Lower lobe of right lung (tissue), 2 donors: ENCODE measurements at regions not wholly inside any gene's neighbourhood (a gene's known extent, or its start where the extent isn't known, plus 50 kb on each side); places are given as distances from the start of the nearest gene placed in this dataset.

Source experiments
- ATAC-seq, 2 donors: fragments of 200-7000 bp; cut with Tn5 transposase; one replicate each; pipeline ENCODE4 v1.9.1; 2020 to 2022; ENCODE audit warnings: mild to moderate bottlenecking in 2 of 2, moderate library complexity in 2 of 2
- DNase-seq: peaks from one replicate; pipeline ENCODE4 v3.0.0-alpha.2; 2020
- H3K27ac ChIP-seq: fragments of 200-600 bp; one replicate; pipeline ENCODE4 v1.8.0; 2022
- H3K27me3 ChIP-seq: fragments of 200-600 bp; one replicate; pipeline ENCODE4 v1.8.0; 2022; ENCODE audit warnings: low read depth
- H3K36me3 ChIP-seq: fragments of 200-600 bp; one replicate; pipeline ENCODE4 v1.8.0; 2022; ENCODE audit warnings: mild to moderate bottlenecking
- H3K4me1 ChIP-seq: fragments of 200-600 bp; one replicate; pipeline ENCODE4 v1.8.0; 2022
- H3K4me3 ChIP-seq: fragments of 200-600 bp; one replicate; pipeline ENCODE4 v1.8.0; 2022; ENCODE audit warnings: mild to moderate bottlenecking
- H3K9me3 ChIP-seq: fragments of 200-600 bp; one replicate; pipeline ENCODE4 v1.8.0; 2022
- intact Hi-C: fragments of 100-400 bp; cut with DNase I; formaldehyde crosslinking; loops from one replicate; pipeline ENCODE4 v1.11.0; 2022
- TF ChIP-seq, protein P1 (sequence below): fragments of 200-600 bp; IDR thresholded peaks from one replicate; pipeline ENCODE4 v1.8.0; 2022; ENCODE audit warnings: antibody characterized with exemption, mild to moderate bottlenecking
- donor health status: DM: no; HTN: yes; CAD: no; lungs with severe emphysema.

DNA sequence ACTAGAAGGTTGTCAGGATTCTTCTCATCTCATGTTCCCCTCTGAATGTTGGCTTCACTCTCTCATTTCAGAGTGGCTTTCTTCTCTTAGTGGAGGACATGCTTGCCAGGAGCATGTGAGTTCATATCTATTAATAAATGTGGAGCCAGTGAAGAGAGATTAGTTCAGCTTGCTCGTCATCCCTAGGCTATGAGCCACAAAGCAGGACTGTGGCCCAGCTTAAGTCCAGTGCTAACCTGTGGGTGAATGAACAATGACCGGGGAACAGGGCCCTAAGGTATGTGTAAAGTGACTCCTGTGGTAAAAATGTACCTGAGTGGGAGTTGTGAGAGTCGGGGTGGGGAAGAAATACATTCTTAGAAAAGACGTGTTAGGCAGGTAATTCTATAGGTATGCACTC lies 96.9 kb upstream of the TBL1XR1 start:
- H3K9me3 ChIP-seq = no peaks in the 10 kb centered on the region
- no peaks in the 10 kb centered on the region for H3K4me1 ChIP-seq
- TF ChIP-seq, protein P1, sequence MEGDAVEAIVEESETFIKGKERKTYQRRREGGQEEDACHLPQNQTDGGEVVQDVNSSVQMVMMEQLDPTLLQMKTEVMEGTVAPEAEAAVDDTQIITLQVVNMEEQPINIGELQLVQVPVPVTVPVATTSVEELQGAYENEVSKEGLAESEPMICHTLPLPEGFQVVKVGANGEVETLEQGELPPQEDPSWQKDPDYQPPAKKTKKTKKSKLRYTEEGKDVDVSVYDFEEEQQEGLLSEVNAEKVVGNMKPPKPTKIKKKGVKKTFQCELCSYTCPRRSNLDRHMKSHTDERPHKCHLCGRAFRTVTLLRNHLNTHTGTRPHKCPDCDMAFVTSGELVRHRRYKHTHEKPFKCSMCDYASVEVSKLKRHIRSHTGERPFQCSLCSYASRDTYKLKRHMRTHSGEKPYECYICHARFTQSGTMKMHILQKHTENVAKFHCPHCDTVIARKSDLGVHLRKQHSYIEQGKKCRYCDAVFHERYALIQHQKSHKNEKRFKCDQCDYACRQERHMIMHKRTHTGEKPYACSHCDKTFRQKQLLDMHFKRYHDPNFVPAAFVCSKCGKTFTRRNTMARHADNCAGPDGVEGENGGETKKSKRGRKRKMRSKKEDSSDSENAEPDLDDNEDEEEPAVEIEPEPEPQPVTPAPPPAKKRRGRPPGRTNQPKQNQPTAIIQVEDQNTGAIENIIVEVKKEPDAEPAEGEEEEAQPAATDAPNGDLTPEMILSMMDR = no peak
- intact Hi-C loops = no loop called here
- H3K27ac ChIP-seq = no peak overlapping the region
- ATAC-seq (peak; percentile 45 to 60), DNase-seq (no peak)
- H3K36me3 ChIP-seq = no peaks in the 10 kb centered on the region
- no peak overlapping the region for H3K4me3 ChIP-seq
- H3K27me3 ChIP-seq = no peaks in the 10 kb centered on the region

DNA sequence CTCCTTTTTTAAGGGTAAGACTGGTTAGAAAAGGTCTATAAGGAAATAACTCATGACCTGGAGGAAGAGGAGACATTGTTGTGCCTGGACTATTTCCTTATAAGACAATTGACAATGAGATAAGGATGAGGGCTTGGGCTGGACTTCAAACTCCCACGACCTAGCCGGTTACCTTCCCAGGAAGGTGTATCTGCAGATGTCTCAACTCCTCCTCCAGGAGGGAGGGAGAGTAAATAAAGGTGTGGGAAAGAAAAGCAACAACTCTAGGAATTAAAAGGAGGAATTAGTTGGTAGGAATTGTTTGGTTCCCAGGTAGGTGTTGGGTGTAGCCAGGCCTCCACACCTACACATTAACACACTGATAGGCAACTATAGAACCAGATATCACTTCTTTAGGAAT lies 97.8 kb upstream of the TBL1XR1 start:
- H3K36me3 ChIP-seq = no peaks in the 10 kb centered on the region
- no peak overlapping the region for H3K4me3 ChIP-seq
- H3K4me1 ChIP-seq = peaks cover 4% of the 10 kb centered on the region
- no peaks in the 10 kb centered on the region for H3K27me3 ChIP-seq
- intact Hi-C loops = no loop called here
- DNase-seq (no peak), ATAC-seq (no peak)
- H3K9me3 ChIP-seq = no peaks in the 10 kb centered on the region
- no peak overlapping the region for H3K27ac ChIP-seq
- TF ChIP-seq, protein P1 = no peak

DNA sequence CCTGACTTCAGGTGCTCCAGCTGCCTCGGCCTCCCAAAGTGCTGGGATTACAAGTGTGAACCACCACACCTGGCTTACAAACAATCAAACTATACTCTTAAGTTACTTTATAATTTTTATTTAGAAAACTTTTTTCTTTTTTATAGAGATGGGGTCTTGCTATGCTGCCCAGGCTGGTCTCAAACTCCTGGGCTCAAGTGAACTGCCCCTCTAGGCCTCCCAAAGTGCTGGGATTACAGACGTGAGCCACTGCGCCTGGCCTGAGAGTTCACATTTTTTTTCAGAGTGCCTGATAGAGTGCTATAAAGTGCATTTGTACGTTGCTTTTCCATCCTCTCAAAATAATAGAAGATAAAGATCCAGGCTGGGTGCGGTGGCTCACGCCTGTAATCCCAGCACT lies 102.0 kb upstream of the TBL1XR1 start:
- Histone ChIP-seq H3K4me3 (no peak overlapping the region), H3K9me3 (no peaks in the 10 kb centered on the region), H3K4me1 (peaks cover 10% of the 10 kb centered on the region), H3K27me3 (no peaks in the 10 kb centered on the region), H3K27ac (no peak overlapping the region), H3K36me3 (no peaks in the 10 kb centered on the region)
- ATAC-seq (no peak), DNase-seq (no peak)
- TF ChIP-seq, protein P1 = no peak
- intact Hi-C loops = no loop called here

DNA sequence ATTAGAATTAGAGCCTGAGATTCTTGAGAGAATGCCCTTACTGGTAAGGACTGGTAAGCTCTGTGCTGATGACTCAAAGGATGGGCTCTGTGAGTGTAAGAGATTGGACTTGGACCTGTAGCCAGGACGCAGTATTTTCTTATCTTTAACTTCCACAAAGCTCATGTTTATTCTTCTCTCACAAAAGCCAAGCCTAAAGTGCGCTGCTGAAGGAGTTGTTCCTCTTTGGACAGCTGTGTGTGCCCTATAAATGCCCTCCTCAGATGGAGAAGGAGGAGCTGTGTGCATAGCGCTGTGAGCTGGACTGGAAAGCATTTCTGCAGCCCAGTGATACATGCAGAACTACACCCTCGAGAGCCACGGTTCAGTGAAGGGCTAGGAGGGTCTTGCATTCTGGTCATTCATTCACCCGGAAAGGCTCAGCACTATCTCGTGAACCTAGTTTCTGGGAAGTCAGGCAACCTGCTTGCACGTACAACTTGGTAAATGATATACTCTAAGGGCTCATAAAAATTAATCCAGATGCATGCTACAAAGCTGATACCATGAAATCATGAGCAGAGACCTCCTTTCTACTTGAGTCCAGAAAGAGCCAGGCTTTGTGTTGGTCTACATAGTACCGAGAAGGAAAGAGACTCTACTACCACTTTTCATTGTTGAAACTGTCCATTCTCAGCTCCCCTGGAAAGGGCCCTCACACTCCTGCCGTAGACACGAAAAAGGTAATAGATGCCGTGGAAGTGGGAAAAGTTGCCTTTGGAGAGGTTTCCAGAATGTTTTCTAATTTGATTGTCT lies 103.0 kb upstream of the TBL1XR1 start:
- Histone ChIP-seq H3K36me3 (no peaks in the 10 kb centered on the region), H3K9me3 (no peaks in the 10 kb centered on the region), H3K4me3 (no peak overlapping the region), H3K4me1 (peaks cover 10% of the 10 kb centered on the region), H3K27ac (no peak overlapping the region), H3K27me3 (no peaks in the 10 kb centered on the region)
- DNase-seq = no peak
- TF ChIP-seq, protein P1 = no peak
- ATAC-seq = peak; percentile 88 to 89
- intact Hi-C loops = no loop called here

DNA sequence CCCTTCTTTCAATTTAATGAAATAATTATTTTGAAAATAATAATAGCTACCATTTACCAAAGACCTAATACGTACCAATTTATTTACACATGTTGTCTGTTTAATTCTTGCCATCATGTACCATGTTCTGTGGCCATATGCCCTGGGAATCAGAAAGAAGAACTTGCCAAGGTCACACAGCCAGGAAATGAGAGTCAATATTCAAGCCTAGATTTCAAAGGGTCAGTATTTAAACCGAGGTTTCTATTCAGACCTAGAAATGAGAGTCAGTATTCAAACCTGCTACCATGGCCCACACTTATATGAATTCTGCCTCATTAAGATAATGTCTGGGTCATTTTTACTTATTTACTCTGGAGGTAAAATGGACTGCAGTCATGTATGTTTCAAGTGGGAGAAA lies 103.6 kb upstream of the TBL1XR1 start:
- H3K27me3 ChIP-seq = no peaks in the 10 kb centered on the region
- H3K4me1 ChIP-seq = peaks cover 10% of the 10 kb centered on the region
- no peaks in the 10 kb centered on the region for H3K36me3 ChIP-seq
- no peak overlapping the region for H3K27ac ChIP-seq
- DNase-seq (no peak), ATAC-seq (no peak)
- no peaks in the 10 kb centered on the region for H3K9me3 ChIP-seq
- TF ChIP-seq, protein P1 = no peak
- intact Hi-C loops = no loop called here
- no peak overlapping the region for H3K4me3 ChIP-seq
